Skeletal muscle cell (primary cell): ENCODE measurements at regions not wholly inside any gene's neighbourhood (a gene's known extent, or its start where the extent isn't known, plus 50 kb on each side); places are given as distances from the start of the nearest gene placed in this dataset.

Experiments
- DNase-seq: peaks from one replicate; pipeline ENCODE4 v3.0.0-alpha.2; 2010; ENCODE audit warnings: low read depth
- H3K4me3 ChIP-seq: 2 replicates; pipeline ENCODE4 v1.5.1; 2011; ENCODE audit warnings: low read depth, mild to moderate bottlenecking, control low read depth, low read length, moderate library complexity

DNA sequence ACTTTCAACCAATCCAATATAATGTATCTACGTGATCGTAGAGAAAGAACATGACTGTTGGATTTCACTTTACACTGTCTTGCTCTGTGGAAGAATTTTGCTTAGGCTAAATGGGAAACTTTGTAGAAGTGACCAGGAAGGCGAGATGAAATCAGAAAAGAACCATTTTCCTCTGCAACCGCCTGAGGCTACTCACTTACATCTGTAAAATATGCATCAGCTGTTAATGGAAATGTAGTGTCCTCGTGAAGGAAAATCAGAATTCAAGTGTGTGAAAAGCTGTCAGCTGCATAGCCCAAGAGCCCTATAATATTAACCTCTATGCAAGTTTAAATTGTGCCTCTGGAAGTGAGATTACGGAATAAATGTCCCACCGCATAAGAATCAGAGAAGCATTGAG, 277.9 kb downstream of the C6orf118 start:
- no peak for DNase-seq
- H3K4me3 ChIP-seq, result no peak overlapping the region

DNA sequence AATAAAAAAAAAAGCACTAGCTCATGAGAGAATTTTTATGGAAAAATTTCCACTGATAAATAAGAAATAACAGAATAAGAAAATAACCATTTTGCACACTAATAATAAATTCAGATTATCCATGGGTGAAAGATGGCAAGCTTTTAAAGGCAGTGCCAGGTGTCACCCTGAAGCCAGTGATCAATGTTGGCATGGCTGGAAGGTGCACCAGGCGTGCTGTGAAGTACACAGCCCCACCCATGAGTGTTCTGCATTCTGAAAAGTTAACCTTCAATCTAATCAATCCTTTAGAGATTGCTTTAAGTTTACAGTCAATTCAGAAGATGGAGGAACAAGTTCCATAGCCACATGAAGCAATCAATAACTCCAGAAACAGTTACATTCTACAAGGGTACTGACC, 284.4 kb downstream of the C6orf118 start:
- no peak for DNase-seq
- no peak overlapping the region for H3K4me3 ChIP-seq

DNA sequence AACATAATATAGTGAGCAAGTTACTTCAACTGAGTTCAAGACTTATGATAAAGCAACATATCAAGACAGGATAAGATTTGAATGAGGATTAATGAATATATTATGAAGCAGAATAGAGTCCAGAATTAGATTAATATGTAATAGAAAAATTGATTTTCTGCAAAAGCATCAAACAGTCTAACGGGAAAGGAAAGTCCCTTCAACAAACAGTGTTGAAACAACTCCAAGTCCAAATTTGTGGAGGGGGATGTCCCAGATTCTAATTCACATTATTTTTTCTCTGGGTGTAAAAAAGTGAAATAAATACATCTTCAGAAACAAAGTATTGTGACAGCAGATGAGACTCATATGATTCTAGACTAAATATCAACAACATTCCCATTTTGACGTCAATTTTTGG, 289.7 kb downstream of the C6orf118 start:
- no peak for DNase-seq
- no peak overlapping the region for H3K4me3 ChIP-seq

DNA sequence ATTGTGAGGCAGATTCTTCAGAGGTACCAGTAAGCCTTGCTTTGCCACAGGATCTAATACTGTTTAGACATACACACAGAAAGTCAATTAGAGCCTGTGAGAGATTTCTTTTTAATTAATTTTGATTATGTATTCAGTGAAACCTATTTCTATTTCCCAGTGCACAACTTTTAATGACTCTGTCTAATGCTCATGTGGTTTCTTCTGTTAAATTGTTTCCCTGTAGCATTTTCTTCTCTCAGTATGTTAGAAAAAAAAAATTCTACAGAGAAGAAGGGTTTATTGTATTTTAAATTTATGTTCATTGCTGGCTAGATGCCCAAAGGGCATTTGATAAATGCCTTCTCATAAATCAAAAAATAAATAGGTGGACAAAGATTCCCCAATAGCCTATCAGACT, 293.7 kb downstream of the C6orf118 start:
- H3K4me3 ChIP-seq, result no peak overlapping the region
- DNase-seq, result no peak

DNA sequence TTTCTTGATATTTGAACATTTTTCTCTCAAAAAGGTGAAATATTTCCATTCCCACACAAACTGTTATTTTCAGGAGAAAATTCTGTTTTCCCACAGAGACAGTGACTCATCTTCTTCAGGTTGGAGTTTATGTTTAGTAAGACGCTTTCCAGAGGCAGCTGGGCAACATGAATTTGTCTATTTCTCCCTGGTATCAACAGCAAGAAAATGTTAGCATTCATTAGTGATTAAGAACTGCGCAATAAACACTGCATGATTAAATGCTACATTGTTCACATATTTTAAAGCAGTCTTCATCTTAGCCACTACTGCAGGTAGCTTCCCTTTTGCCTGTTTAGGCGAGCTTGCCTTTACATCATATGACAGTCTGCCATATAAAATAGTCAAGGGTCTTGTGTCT, 295.7 kb downstream of the C6orf118 start:
- no peak for DNase-seq
- no peak overlapping the region for H3K4me3 ChIP-seq

DNA sequence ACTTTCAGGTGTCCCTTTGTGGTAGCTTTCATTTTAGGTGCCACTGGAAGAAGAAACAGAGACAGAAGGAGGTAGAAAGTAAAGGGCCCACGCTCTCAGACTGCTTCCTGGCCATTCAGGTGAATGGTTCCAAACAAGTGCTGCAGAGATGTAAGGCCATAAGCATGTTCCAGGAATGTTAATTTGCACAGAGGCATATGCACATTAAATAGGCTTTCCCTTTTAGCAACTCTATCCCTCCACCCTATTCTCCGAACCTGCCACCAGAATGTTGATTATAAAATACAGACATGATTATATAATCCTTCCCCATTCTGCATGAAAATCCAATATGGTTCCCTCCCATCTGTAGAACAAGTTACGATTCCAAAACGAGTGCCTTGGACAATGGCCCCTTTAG, 297.2 kb downstream of the C6orf118 start:
- DNase-seq, result no peak

DNA sequence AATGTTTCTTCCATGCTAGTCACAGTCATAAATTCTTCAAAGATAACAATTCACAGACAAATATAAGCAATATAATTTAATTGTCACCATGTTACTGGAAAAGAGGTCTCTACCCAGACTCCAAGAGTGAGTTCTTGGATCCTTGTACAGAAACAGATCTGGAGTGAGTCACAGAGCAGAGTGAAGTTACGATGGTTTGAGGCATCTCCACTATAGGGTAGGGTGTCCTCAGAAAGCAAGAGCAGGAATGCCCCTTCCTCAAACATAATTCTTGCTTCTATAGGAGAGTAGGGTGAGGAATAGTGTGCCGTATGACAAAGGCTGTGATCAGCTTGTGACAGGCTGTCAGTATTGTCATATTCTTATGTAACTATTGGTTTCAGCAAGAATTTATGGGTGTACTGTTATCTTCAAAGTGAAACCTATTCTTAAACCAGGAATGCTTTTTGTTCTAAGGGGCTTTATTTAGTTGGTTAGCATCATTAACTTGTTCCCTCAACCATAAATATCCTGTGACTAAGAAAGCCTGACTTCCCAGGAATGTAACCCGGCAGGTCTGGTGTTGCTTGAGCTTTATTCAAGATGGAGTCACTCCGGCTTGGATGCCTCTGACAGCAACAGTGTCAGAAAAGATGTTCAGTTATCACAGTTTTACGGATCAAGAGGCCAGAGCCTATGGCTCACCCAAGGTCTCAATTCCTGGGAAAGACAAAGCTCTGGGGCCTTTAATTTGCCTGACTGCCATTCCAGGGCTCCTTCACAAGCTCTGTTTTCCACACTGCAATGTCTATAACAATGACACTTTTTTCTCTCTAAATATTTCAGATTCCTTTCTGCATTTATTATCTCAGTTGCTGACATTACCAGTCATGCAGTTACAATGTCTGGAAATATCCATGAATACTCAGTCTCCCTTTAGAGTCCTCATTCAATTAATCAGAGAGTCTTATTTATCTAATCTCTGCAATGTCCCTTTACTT, 298.6 kb downstream of the C6orf118 start:
- H3K4me3 ChIP-seq, result no peak overlapping the region
- DNase-seq, result peak; percentile 8

More for the DNA sequence above, 297.2 kb downstream of the C6orf118 start:
- no peak overlapping the region for H3K4me3 ChIP-seq

DNA sequence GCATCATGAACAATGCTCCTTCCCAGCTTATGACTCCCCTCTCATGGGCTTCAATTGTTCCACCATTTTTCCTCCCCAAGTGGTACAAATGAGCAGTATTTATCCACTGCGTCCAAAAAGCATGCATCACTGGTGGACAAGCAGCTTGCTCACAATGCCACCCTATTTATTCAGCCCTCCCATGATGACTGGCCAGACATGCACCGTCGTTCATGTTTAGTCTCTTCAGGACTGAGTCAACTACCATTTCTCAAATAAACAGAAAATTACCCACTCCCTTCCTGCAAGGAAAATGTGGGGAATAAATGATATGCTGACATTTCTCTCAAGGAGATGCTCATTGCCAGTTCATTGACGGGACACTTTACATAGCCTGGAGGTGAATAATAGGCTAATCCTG, 300.4 kb downstream of the C6orf118 start:
- no peak overlapping the region for H3K4me3 ChIP-seq
- no peak for DNase-seq

DNA sequence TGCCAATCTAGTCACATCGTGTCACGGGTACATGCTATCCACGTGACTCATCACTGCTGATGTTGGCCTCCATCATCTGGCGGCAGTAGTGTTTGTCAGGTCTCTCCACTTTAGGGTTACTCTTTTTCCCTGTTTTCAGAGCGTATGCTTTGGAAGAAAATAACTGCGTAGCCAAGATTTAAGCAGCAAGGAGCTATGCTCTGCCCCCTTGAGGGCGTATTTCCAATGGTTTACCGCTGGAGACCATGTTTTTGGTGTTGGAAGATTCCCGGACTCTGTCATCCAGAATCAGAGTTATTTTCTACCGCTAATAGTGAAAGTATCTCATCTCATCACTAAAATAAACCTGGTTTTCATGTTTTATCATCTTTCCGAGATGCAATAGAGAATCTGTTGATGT, 306.5 kb downstream of the C6orf118 start:
- no peak for DNase-seq
- H3K4me3 ChIP-seq, result no peak overlapping the region

DNA sequence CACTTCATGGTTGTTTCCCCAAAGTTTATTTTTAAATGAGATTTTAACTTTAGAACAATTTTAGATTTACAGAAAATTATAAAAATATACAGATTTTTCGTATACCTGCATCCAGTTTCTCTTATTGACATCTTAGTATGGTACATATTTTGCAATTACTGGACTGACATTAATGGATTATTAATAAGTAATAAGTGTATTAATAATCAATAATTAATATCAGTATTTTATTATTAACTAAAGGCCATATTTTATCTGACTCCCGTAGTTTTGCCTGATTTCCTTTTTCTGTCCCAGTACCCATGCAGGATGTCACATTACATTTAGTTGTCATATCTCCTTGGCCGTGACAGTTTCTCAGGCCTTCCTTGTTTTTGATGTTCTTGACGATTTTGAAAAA, 307.0 kb downstream of the C6orf118 start:
- DNase-seq, result no peak

DNA sequence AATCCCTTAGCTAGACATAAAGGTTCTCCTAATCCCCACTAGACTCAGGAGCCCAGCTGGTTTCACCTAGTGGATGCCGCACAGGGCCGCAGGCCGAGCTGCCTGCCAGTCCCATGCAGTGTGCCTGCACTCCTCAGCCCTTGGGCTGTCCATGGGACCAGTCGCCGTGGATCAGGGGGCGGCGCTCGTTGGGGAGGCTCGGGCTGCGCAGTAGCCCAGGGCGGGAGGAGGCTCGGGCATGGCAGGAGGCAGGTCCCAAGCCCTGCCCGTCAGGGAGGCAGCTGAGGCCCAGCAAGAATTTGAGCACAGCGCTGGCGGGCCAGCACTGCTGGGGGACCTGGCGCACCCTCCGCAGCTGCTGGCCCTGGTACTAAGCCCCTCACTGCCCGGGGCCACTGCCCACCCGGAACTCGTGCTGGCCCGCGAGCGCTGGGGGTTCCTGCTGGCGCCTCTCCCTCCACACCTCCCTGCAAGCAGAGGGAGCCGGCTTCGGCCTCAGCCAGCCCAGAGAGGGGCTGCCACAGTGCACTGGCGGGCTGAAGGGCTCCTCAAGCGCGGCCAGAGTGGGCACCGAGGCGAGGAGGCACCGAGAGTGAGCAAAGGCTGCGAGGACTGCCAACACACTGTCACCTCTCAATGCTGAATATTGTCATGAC, 307.8 kb downstream of the C6orf118 start:
- H3K4me3 ChIP-seq, result no peak overlapping the region
- DNase-seq, result no peak

More for the DNA sequence above, 307.0 kb downstream of the C6orf118 start:
- H3K4me3 ChIP-seq, result no peak overlapping the region

DNA sequence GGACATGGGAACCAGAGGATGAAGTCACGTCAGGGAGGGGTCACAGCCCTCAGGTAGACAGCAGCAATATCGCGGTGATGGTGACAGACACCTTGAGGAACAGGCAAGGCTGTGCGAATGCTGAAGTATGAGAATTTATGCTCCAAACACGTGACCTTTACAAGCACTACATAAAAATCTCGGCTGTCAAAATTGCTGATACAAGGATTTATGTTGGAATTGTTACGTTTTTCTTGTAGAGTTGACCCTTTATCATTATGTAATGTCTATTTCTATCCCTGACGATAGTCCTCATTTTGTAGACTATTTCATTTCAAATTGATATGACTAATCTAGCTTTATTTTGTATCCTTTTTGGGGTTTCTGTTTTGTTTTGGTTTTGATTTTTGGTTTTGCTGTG, 311.1 kb downstream of the C6orf118 start:
- H3K4me3 ChIP-seq, result no peak overlapping the region
- no peak for DNase-seq

DNA sequence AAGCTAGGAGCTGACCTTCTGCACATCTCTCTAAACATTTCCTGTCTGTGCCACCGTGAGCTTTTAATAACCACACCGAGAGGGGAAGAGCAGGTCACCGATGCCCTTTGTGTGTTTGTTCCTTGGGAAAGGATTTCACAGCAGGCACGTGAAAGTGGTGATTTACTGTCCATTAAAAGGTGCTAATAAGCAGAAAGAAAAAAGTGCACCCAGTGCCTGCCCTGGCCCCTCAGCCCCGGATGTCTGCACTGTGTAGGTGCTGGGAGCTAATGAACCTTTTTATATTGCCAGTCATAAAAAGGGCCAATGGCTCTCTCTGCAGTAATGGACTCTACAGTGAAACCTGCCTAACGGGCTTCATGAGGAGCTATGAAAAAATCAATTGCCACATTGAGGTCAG, 312.6 kb downstream of the C6orf118 start:
- DNase-seq, result no peak
- no peak overlapping the region for H3K4me3 ChIP-seq

DNA sequence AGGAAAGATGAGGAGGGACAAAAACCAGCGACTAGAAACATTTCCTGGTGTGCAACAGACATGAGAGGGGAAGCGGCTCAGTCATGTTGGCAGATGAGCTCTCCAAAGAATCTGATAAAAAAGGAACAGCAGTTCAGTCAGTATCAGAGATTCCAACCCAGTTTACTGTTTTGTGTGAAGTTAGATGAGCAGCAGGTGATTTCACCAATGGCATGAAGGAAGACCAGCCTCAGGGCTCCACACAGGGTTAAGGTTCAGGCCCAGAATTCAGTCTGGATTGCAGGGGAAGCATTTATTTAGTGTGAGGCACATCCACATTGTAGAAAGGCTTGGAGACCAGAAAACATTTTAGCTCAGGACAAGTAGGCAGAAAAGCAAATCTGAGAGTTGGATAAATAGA, 317.8 kb downstream of the C6orf118 start:
- DNase-seq, result no peak
- no peak overlapping the region for H3K4me3 ChIP-seq

DNA sequence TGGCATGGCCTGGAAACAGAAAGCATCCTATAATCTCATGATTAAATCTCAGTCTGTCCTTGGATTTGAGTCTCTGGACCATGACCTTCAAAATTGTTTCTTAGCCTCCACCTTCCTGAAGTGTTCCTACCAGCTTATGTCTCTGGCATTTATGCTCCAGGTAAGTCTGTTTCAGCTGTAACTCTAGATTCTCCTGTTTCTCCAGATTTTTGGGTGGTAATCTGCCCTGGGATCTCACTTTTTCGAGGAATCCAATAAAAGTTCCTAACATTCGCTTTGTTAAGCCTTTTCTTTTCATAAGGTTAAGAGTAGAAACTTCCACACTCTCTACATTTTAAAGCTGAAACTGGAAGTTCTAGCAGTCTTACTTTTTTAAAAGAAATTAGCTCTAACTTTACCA, 318.5 kb downstream of the C6orf118 start:
- DNase-seq, result no peak
- H3K4me3 ChIP-seq, result no peak overlapping the region

DNA sequence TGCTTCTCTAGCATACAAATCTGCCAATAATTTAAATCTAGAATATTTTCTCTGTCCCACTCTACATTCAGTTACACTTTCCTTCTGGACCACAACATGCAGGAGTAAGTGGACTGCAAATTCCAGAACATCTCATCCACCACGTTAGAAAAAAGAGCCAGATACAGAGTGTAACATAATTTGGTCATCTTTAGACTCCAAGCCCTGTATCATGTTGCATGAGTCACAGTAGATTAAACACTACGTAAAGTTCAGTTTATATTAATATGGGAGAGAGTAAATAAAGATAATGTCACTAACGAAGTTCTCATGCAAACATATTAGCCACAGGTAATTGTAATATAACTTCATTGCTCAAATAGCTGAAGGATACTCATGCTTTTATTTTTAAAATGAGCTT, 327.0 kb downstream of the C6orf118 start:
- DNase-seq, result no peak

DNA sequence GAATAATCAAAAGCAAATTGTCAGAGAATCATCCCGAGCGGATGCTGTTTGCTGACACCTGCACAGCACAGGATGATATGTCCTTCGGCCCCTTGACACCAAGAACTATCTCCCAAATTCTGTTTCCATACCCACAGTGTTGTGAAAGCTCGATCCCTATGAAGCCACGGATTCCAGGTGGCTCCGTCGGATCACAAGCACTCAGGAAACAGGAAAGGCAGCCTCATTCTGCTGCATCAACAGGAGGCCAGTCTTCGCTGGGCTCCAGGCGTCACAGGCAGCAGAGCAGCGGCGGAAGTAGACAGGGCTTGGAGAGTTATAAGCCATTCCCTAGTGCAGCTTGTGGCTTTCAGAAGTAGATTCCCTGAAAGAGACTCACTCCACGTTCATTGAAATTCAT, 342.3 kb downstream of the C6orf118 start:
- no peak for DNase-seq
- no peak overlapping the region for H3K4me3 ChIP-seq

More for the DNA sequence above, 327.0 kb downstream of the C6orf118 start:
- H3K4me3 ChIP-seq, result no peak overlapping the region

DNA sequence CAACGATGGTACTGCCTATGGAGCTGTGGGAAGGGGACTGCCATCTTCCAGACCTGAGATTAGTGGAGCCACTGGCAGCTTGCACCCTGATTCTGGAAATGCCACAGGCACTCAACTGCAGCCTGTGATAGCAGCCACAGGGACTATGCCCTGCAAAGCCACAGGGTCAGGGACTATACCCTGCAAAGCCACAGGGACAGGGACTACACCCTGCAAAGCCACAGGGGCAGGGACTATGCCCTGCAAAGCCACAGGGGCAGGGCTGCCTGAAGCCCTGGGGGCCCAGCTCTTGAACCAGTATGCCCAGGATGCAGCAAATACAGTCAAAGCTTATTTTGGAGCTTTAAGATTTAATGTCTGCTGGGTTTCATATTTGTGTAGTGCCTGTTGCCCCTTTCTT, 346.6 kb downstream of the C6orf118 start:
- no peak overlapping the region for H3K4me3 ChIP-seq
- DNase-seq, result no peak

DNA sequence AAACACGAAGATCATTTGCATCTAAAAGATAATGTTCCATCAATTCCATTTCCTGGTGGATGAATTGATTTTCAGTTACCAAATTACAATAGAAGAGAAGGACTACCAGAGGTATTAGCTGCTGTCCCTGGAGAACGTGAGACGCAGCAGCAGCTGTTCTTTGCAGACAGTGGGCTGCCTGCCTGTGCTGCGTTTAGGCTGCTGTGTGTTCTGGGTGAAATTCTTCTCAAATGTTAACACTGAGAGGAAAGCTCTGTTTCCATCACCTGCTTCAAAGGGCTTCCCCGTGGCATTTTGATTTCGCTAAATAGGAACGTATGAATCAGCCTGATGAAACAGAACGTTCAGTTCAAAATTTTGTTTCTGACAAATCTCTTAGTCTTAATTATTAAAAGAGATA, 362.2 kb downstream of the C6orf118 start:
- no peak overlapping the region for H3K4me3 ChIP-seq
- DNase-seq, result peak; percentile 18

DNA sequence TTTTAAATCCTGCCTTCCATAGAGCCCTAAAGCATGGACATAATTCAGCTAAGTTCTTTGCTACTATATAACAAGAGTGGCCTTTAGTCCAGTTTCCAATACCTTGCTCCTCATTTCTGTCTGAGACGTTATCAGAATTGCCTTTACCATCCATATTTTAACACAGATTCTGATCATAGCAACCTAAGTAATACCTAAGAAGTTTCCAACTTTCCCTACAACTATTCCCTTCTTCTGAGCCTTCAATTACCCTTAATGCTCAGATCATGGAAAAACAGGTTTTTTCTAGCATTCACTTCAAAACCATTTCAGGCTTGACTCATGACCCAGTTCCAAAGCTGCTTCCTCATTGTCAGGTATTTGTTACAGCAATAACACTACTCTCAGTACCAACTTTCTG, 367.1 kb downstream of the C6orf118 start:
- H3K4me3 ChIP-seq, result no peak overlapping the region
- DNase-seq, result no peak
